Osteoblast (primary cell): ENCODE measurements at regions not wholly inside any gene's neighbourhood (a gene's known extent, or its start where the extent isn't known, plus 50 kb on each side); places are given as distances from the start of the nearest gene placed in this dataset.

ENCODE experiments used
- DNase-seq: peaks from one replicate; pipeline ENCODE4 v3.0.0; 2011; ENCODE audit warnings: low spot score, mixed read lengths; ENCODE audit not compliant: insufficient read length; ENCODE audit errors: missing footprints
- H2AFZ ChIP-seq: 2 replicates; pipeline ENCODE4 v1.6.0; 2011; ENCODE audit warnings: mild to moderate bottlenecking, low read length
- H3K27ac ChIP-seq: 2 replicates; pipeline ENCODE4 v1.5.1; 2011; ENCODE audit warnings: mild to moderate bottlenecking, low read depth, low read length, moderate library complexity
- H3K27me3 ChIP-seq: 2 replicates; pipeline ENCODE4 v1.6.0; 2012; ENCODE audit warnings: mild to moderate bottlenecking, control low read depth, inconsistent platforms, low read length, moderate library complexity; ENCODE audit not compliant: insufficient read depth
- H3K36me3 ChIP-seq: 2 replicates; pipeline ENCODE4 v1.5.1; 2011; ENCODE audit warnings: mild to moderate bottlenecking, low read length, control low read depth, moderate library complexity; ENCODE audit not compliant: insufficient read depth
- H3K4me1 ChIP-seq: 2 replicates; pipeline ENCODE4 v1.5.1; 2011; ENCODE audit warnings: mild to moderate bottlenecking, low read length, control low read depth, moderate library complexity; ENCODE audit not compliant: insufficient read depth
- H3K4me2 ChIP-seq: 2 replicates; pipeline ENCODE4 v1.6.0; 2011; ENCODE audit warnings: mild to moderate bottlenecking, low read length; ENCODE audit not compliant: insufficient read depth
- H3K4me3 ChIP-seq: fragments of 200-600 bp; sonication (generic); 3 replicates; pipeline ENCODE4 v1.5.1; 2012; ENCODE audit warnings: mild to moderate bottlenecking, low read length, inconsistent platforms; ENCODE audit not compliant: insufficient read depth
- H3K79me2 ChIP-seq: 2 replicates; pipeline ENCODE4 v1.6.0; 2012; ENCODE audit warnings: mild to moderate bottlenecking, low read length, control low read depth, inconsistent platforms; ENCODE audit not compliant: insufficient read depth
- H3K9me3 ChIP-seq: 2 replicates; pipeline ENCODE4 v1.5.1; 2011; ENCODE audit warnings: low read depth, low read length, control low read depth
- H4K20me1 ChIP-seq: 2 replicates; pipeline ENCODE4 v1.6.0; 2012; ENCODE audit warnings: mild to moderate bottlenecking, low read length, control low read depth; ENCODE audit not compliant: insufficient read depth
- TF ChIP-seq, protein P1 (sequence below): IDR thresholded peaks from 2 replicates; pipeline ENCODE4 v1.5.1; 2011; ENCODE audit warnings: mild to moderate bottlenecking, low read depth, low read length, moderate library complexity; ENCODE audit errors: extremely low read depth

DNA sequence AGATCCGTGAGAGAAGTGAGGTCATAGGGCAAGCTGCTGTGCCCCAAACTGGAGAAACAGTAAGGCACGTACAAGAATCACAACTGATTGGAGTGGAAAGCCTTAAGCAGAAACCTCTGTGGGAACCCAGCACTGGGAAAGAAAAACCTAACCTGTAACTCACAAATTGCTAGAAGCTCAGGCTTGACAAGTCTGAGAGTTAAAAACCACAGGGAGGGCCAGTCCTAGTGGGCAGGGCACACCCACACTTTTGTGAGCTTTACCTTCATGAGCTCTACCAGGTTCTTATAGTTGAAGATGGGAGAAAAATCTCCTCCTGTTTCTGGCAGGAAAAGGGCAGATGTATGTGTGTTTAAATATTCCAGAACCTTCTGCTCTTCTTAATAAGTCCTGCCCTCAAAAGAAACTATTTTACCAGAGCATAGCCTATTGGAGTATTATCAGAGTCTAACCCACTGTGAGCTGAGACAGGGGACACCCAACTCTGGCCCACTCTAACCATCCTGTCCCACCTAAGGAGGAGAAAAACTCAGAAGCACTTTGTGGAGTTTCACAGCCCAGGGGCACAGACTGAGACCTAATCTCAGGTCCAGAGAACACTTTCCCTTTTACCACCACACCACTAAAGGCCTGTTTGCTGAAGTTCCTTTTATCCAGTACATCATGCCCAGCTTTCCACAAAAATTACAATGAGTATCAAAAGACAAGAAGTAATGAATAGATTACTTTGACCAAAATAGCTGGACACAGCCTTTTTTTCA is 1265.7 kb upstream of the CHAC2 start:
- no peaks in the 10 kb centered on the region for H3K27me3 ChIP-seq
- no peak for DNase-seq

DNA sequence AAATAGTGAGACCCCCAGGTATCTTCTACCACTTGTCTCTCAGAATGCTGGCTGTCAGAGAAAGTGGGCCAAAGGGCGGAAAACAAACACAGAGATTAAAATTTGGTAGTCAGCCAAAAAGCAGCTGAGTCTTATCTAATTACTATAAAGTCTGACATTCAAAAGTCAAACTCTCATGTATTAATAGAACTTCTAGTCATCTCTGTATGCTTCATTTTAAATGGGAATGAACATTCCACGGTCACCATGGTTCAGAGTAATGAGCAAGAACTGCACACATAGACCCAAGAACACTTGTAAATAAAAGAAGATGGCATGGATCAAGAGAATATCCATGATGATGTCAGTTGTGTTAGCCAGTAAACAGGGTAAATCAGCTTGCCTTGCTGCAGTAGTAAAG is 1267.0 kb upstream of the CHAC2 start:
- no peak overlapping the region for H3K27ac ChIP-seq
- TF ChIP-seq, protein P1, sequence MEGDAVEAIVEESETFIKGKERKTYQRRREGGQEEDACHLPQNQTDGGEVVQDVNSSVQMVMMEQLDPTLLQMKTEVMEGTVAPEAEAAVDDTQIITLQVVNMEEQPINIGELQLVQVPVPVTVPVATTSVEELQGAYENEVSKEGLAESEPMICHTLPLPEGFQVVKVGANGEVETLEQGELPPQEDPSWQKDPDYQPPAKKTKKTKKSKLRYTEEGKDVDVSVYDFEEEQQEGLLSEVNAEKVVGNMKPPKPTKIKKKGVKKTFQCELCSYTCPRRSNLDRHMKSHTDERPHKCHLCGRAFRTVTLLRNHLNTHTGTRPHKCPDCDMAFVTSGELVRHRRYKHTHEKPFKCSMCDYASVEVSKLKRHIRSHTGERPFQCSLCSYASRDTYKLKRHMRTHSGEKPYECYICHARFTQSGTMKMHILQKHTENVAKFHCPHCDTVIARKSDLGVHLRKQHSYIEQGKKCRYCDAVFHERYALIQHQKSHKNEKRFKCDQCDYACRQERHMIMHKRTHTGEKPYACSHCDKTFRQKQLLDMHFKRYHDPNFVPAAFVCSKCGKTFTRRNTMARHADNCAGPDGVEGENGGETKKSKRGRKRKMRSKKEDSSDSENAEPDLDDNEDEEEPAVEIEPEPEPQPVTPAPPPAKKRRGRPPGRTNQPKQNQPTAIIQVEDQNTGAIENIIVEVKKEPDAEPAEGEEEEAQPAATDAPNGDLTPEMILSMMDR, result no peak
- H4K20me1 ChIP-seq, result no peaks in the 10 kb centered on the region
- no peak overlapping the region for H3K4me2 ChIP-seq
- no peaks in the 10 kb centered on the region for H3K4me1 ChIP-seq
- peaks cover 2% of the 10 kb centered on the region for H3K9me3 ChIP-seq
- no peaks in the 10 kb centered on the region for H3K36me3 ChIP-seq
- no peaks in the 10 kb centered on the region for H3K27me3 ChIP-seq
- DNase-seq, result no peak
- no peaks in the 10 kb centered on the region for H3K79me2 ChIP-seq
- H3K4me3 ChIP-seq, result no peak overlapping the region
- H2AFZ ChIP-seq, result no peak overlapping the region

More for the DNA sequence above, 1265.7 kb upstream of the CHAC2 start:
- no peaks in the 10 kb centered on the region for H3K4me1 ChIP-seq
- H2AFZ ChIP-seq, result no peak overlapping the region
- H3K4me3 ChIP-seq, result no peak overlapping the region
- H3K9me3 ChIP-seq, result peaks cover 2% of the 10 kb centered on the region
- no peaks in the 10 kb centered on the region for H3K36me3 ChIP-seq
- no peak overlapping the region for H3K27ac ChIP-seq
- H3K4me2 ChIP-seq, result no peak overlapping the region
- no peaks in the 10 kb centered on the region for H4K20me1 ChIP-seq
- TF ChIP-seq, protein P1, result no peak
- H3K79me2 ChIP-seq, result no peaks in the 10 kb centered on the region

DNA sequence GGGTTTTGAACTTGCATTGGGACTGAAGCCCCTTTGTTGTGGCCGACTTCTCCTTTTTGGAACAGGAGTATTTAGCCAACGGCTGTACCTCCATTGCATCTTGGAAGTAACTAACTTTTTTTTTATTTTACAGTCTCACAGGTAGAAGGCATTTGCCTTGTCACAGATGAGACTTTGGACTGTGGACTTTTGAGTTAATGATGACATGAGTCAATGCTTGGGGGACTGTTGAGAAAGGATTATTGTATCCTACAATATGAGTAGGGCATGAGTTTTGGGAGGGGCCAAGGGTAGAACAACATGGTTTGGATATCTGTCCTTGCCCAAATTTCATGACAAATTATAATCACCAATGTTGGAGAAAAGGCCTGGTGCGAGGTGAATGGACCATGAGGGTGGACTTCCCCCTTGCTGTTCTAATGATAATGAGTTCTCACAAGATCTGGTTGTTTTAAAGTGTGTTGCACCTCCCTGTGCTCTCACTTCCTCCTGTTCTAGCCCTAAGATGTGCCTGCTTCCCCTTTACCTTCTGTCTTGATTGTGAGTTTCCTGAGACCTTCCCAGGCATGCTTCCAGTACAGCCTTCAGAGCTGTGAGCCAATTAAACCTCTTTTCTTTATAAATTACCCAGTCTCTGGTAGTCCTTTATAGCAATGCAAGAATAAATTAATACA is 1269.4 kb upstream of the CHAC2 start:
- no peaks in the 10 kb centered on the region for H3K9me3 ChIP-seq
- H3K27ac ChIP-seq, result no peak overlapping the region
- H3K27me3 ChIP-seq, result no peaks in the 10 kb centered on the region
- no peaks in the 10 kb centered on the region for H3K36me3 ChIP-seq
- H3K79me2 ChIP-seq, result no peaks in the 10 kb centered on the region
- no peaks in the 10 kb centered on the region for H4K20me1 ChIP-seq
- H2AFZ ChIP-seq, result no peak overlapping the region
- no peak for DNase-seq
- no peak overlapping the region for H3K4me3 ChIP-seq
- TF ChIP-seq, protein P1, result no peak
- H3K4me2 ChIP-seq, result no peak overlapping the region
- H3K4me1 ChIP-seq, result no peaks in the 10 kb centered on the region

DNA sequence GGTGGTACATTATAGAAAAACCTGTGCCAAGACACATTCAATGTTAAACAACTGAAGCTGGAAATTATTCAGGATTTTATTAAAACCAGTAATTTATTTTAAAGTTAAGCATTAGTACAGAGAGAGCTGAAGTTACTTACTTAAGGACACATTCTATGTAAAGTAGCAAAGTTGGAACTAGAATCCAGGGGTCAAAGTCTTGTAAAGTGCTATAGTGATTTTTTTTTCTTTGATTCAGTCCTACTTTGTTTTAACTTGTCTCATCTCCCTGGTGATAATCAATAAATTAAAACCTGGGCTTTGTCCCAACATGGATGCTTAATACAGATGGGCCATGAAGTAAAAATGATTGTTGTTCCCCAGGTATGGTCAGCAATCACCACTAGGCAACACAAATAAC is 1271.8 kb upstream of the CHAC2 start:
- Histone ChIP-seq H4K20me1 (no peaks in the 10 kb centered on the region), H3K4me3 (no peak overlapping the region), H3K27ac (no peak overlapping the region), H3K9me3 (no peaks in the 10 kb centered on the region), H3K79me2 (no peaks in the 10 kb centered on the region), H2AFZ (no peak overlapping the region), H3K4me2 (no peak overlapping the region), H3K36me3 (no peaks in the 10 kb centered on the region), H3K27me3 (no peaks in the 10 kb centered on the region), H3K4me1 (no peaks in the 10 kb centered on the region)
- TF ChIP-seq, protein P1, result no peak
- DNase-seq, result no peak
